Lung (tissue), 11 donors: ENCODE measurements at regions not wholly inside any gene's neighbourhood (a gene's known extent, or its start where the extent isn't known, plus 50 kb on each side); places are given as distances from the start of the nearest gene placed in this dataset.

Experiments
- ATAC-seq: fragments of 200-7000 bp; cut with Tn5 transposase; one replicate; pipeline ENCODE4 v1.9.1; 2020; ENCODE audit warnings: moderate number of reproducible peaks; ENCODE audit not compliant: insufficient read depth, low FRiP score
- DNase-seq, 3 donors: peaks; one replicate each; pipeline ENCODE4 v3.0.0-alpha.2; 2013 to 2017
- H3K27ac ChIP-seq, 2 donors: one replicate each; pipeline ENCODE4 v1.5.1; 2013; ENCODE audit warnings: mild to moderate bottlenecking in 2 of 2, moderate library complexity in 2 of 2, control low read depth in 1 of 2, inconsistent platforms in 1 of 2, low read depth in 1 of 2, low read length in 1 of 2
- H3K27me3 ChIP-seq, 3 donors: one replicate each; pipeline ENCODE4 v1.5.1; 2013; ENCODE audit warnings: low read length in 2 of 3; ENCODE audit not compliant: control insufficient read depth in 3 of 3, insufficient read depth in 3 of 3
- H3K36me3 ChIP-seq, 4 donors: one replicate each; pipeline ENCODE4 v1.5.1; 2013; ENCODE audit warnings: low read length in 4 of 4, mild to moderate bottlenecking in 1 of 4, moderate library complexity in 1 of 4; ENCODE audit not compliant: control insufficient read depth in 4 of 4, insufficient read depth in 4 of 4
- H3K4me1 ChIP-seq, 5 donors: one replicate each; pipeline ENCODE4 v1.5.1; 2013; ENCODE audit warnings: low read length in 5 of 5, mild to moderate bottlenecking in 2 of 5, moderate library complexity in 1 of 5; ENCODE audit not compliant: control insufficient read depth in 5 of 5, insufficient read depth in 5 of 5
- H3K4me3 ChIP-seq: one replicate; pipeline ENCODE4 v1.5.1; 2013; ENCODE audit warnings: mild to moderate bottlenecking, control low read depth, moderate library complexity
- H3K9ac ChIP-seq, 2 donors: one replicate each; pipeline ENCODE4 v1.5.1; 2013; ENCODE audit warnings: low read length in 2 of 2, control low read depth in 1 of 2; ENCODE audit not compliant: insufficient read depth in 1 of 2
- H3K9me3 ChIP-seq, 4 donors: one replicate each; pipeline ENCODE4 v1.5.1; 2013; ENCODE audit warnings: low read length in 3 of 4, mild to moderate bottlenecking in 1 of 4, moderate library complexity in 1 of 4; ENCODE audit not compliant: control insufficient read depth in 4 of 4, insufficient read depth in 3 of 4
- CTCF ChIP-seq: IDR thresholded peaks from 2 replicates; pipeline ENCODE4 v1.5.1; 2012; ENCODE audit warnings: mild to moderate bottlenecking; ENCODE audit errors: control extremely low read depth, extremely low read depth
- WGBS, 2 donors: extraction: QIAGEN DNeasy Blood & Tissue Kit; methylation state at CpG; one replicate each; pipeline ENCODE4 v1.1.7; 2013; 5-methylcytosine and 5-hydroxymethylcytosine counted together
- donor health status: control.
- donor health status: control.
- donor health status: Bipolar disorder and iron deficiency.
- donor health status: healthy.
- donor health status: DM: yes; HTN: yes; CAD: no.

- Histone ChIP-seq H3K4me1 (peaks cover 4 to 13% (median 7%) of the 10 kb centered on the region in 5 donors), H3K27ac (no peak overlapping the region), H3K4me3 (no peak overlapping the region), H3K36me3 (no peaks in the 10 kb centered on the region), H3K27me3 (no peaks in the 10 kb centered on the region), H3K9me3 (peaks cover 0 to 2% (median 0%) of the 10 kb centered on the region in 4 donors), H3K9ac (no peak overlapping the region)
- no peak for TF ChIP-seq CTCF
- ATAC-seq (no peak), DNase-seq (no peak)
- WGBS, 2 donors: 76 to 79% methylated on average over 6 of the region's 6 CpGs
Observed at GRCh38 chr1:83689921-83690868, 308.7 kb downstream of the TTLL7 start.

- Histone ChIP-seq H3K27me3 (no peaks in the 10 kb centered on the region), H3K4me3 (no peak overlapping the region), H3K9ac (no peak overlapping the region), H3K9me3 (no peaks in the 10 kb centered on the region), H3K27ac (no peak overlapping the region), H3K4me1 (no peaks in the 10 kb centered on the region), H3K36me3 (no peaks in the 10 kb centered on the region)
- WGBS, 2 donors: 89 to 96% methylated on average over 2 of the region's 2 CpGs
- no peak for DNase-seq
- no peak for ATAC-seq
- TF ChIP-seq CTCF: no peak
Observed at GRCh38 chr1:83682132-83682531, 316.8 kb downstream of the TTLL7 start.

- H3K9me3 ChIP-seq: no peaks in the 10 kb centered on the region
- H3K4me3 ChIP-seq: no peak overlapping the region
- no peaks in the 10 kb centered on the region for H3K36me3 ChIP-seq
- 94 to 95% methylated on average over 3 of the region's 3 CpGs for WGBS, 2 donors
- H3K27me3 ChIP-seq: no peaks in the 10 kb centered on the region
- no peak for TF ChIP-seq CTCF
- H3K27ac ChIP-seq: no peak overlapping the region
- DNase-seq (no peak), ATAC-seq (no peak)
- no peaks in the 10 kb centered on the region for H3K4me1 ChIP-seq
- no peak overlapping the region for H3K9ac ChIP-seq
Observed at GRCh38 chr1:83676106-83676505, 322.8 kb downstream of the TTLL7 start.
